Esophagus squamous epithelium (tissue), 4 donors: ENCODE measurements at regions not wholly inside any gene's neighbourhood (a gene's known extent, or its start where the extent isn't known, plus 50 kb on each side); places are given as distances from the start of the nearest gene placed in this dataset.

Experiments used
- POLR2A ChIP-seq, 4 donors: fragments of 450-650 bp; IDR thresholded peaks; one replicate each; pipeline ENCODE4 v1.6.1; 2017; ENCODE audit warnings: antibody characterized with exemption in 4 of 4, mild to moderate bottlenecking in 4 of 4, moderate library complexity in 3 of 4
- TF ChIP-seq, protein P1 (sequence below), 6 experiments: fragments of 450-650 bp in 4 of 6; fragments of 200-600 bp in 2 of 6; sonication (generic) in 2 of 6; IDR thresholded peaks; one replicate each; pipeline ENCODE4 v1.5.1; 2016 to 2019; ENCODE audit warnings: antibody characterized with exemption in 6 of 6, mild to moderate bottlenecking in 4 of 6, moderate library complexity in 4 of 6

DNA sequence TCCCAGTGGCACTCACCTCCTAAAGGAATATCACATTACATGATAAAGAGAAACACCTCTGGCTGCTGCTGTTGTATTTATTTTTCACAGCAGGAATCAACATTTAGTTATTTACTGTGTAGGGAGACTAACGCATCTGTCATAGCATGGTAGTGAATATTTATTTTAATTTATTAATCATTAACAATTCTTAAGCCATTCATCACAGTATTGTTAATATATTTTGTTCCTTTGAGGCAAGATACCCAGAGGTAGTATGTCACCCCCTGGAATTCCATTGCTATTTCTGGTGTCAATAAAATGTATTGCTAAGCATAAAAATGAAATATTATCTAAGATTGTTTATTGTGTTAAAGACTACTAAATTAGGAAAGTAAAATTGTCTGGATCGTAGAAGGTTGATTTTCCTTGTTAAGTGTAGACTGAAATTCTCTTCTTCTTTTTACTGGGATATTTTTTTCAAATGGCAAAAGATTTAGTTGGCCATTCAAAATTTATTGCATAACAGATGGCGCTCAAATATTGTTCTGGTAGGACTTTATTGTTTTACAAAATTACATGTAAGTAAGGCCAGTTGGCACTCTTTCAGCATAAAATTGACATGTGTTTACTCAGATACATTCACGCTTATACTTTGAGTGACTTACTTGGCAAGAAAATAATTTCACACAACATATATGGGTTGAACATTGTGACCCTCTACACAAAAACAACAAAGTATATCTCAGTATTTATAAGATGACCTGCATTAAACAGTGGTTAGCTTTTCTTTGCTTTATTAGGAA, 1358.7 kb upstream of the SORCS1 start:
- TF ChIP-seq, protein P1, sequence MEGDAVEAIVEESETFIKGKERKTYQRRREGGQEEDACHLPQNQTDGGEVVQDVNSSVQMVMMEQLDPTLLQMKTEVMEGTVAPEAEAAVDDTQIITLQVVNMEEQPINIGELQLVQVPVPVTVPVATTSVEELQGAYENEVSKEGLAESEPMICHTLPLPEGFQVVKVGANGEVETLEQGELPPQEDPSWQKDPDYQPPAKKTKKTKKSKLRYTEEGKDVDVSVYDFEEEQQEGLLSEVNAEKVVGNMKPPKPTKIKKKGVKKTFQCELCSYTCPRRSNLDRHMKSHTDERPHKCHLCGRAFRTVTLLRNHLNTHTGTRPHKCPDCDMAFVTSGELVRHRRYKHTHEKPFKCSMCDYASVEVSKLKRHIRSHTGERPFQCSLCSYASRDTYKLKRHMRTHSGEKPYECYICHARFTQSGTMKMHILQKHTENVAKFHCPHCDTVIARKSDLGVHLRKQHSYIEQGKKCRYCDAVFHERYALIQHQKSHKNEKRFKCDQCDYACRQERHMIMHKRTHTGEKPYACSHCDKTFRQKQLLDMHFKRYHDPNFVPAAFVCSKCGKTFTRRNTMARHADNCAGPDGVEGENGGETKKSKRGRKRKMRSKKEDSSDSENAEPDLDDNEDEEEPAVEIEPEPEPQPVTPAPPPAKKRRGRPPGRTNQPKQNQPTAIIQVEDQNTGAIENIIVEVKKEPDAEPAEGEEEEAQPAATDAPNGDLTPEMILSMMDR (IDR thresholded peaks at IDR 0.05): no peak
- no peak for TF ChIP-seq POLR2A (IDR thresholded peaks at IDR 0.05)
